HTR-8/SVneo (cell line): ENCODE measurements at regions not wholly inside any gene's neighbourhood (a gene's known extent, or its start where the extent isn't known, plus 50 kb on each side); places are given as distances from the start of the nearest gene placed in this dataset.

Experiments used
- DNase-seq: peaks from one replicate; pipeline ENCODE4 v3.0.0; 2011; ENCODE audit warnings: low spot score, mixed read lengths; ENCODE audit not compliant: insufficient read length
- FAIRE-seq: peaks from 2 replicates; lab custom pipeline; 2011; peaks lifted over from hg19 to GRCh38; lab: Jason Lieb, UNC

DNA sequence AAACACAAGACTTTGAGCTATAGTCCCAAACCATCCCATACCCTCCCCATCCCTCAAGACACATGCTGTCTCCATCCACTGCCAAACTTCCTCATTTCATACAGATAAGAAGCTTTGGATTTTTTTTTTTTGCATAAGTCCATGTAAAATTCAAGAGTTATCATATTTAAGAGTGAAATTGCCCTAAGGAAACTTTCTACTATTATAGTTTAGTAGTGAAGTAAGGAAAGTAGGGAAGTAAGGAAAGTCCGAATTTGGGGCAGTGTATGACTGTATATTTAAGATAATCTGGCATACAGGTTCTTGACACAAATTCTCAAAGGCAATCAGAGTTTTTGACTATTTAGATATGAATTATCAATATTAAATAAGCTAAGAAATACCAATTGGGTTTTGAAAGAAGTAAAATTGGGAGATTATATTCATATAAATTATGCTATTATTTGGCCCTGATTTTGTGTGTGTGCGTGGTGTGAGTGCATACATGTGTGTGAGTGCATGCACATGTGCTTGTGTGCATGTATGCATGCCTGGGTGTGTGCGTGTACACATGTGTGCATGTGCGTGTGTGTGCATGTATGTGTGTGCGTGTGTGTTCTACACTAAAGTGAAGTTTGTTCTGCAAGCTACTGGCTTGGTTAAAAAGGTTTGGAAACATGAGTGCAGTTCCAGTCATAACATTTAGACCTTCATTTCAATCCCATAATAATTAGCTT, 83.6 kb upstream of the MBNL1 start:
- peak; percentile 90 for FAIRE-seq
- DNase-seq, result no peak

- no peak for DNase-seq
Measured at GRCh38 chr3:152185891-152186630, 82.7 kb upstream of the MBNL1 start.

DNA sequence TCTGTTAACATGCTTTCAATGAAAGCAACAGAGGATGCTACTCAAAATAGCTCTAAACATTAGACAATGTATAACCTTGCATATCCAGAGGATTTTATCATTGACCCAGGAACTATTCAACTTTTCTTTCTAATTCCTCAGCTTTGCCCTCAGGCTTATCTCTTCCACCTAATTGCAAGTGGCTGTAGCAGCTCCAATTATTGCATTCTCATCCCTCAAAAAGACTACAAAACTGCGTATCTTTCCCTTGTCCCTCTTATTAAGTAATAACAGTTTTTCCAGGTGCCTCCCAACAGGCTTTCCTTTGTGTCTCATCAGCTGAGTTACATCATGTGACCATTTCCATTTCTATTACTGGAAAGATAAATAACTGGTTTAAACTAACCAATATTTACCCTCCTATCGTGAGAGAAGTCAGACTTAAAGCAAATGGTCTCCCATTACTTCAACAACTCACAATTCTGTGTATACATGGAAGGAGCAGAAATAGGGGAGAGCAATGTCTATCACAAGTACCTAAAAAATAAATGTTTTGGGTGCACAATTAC, 78.0 kb upstream of the MBNL1 start:
- no peak for FAIRE-seq
- no peak for DNase-seq

More at GRCh38 chr3:152185891-152186630, 82.7 kb upstream of the MBNL1 start:
- FAIRE-seq, result no peak

DNA sequence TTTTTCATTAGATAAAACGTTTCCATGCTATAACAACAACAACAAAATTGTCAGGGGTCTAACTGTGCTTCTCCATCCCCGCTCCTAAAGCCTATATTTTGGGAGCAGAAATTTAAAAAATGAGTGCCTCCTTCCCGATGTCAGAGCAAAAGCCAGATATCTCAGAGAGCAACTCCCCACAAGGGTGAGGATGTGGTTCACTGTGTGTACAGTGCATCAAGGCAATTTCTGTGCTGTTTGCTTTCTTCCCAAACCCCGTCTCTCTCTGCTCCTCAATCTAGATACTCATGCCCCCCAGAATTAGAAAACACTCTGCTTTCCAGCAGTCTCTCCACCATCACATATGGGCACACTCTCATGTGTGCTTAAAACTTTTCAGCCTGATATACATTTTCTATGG, 76.7 kb upstream of the MBNL1 start:
- FAIRE-seq, result no peak

GRCh38 chr3:152192936-152193672, 75.6 kb upstream of the MBNL1 start:
- FAIRE-seq (no peak), DNase-seq (no peak)

More for the DNA sequence above, 76.7 kb upstream of the MBNL1 start:
- DNase-seq, result no peak

DNA sequence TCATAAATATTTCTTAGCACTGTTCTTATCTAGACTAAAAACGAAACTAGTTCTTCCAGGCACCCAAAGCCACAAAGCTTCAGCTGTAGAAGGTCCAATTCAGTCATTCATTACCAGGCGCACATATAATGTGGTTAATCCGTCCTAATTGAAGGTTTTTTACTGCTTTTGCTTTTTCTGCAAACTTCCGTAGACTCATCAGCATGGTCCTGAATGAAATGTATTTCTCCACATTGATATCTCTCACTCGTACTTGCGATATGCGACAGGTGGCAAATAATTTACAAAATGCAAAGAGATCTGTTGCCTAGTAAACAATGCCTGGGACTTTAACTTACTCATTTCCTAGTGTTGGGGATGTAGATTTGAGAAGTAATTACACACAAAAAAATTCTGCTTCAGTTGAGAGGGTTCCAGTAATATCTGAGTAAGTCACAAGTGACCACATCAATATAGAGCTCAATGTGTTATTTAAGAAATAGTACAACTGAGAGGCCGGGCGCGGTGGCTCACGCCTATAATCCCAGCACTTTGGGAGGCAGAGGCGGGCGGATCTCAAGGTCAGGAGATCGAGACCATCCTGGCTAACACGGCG, 75.0 kb upstream of the MBNL1 start:
- DNase-seq, result no peak
- FAIRE-seq, result no peak

GRCh38 chr3:152195206-152195605, 73.5 kb upstream of the MBNL1 start:
- DNase-seq (no peak), FAIRE-seq (no peak)

DNA sequence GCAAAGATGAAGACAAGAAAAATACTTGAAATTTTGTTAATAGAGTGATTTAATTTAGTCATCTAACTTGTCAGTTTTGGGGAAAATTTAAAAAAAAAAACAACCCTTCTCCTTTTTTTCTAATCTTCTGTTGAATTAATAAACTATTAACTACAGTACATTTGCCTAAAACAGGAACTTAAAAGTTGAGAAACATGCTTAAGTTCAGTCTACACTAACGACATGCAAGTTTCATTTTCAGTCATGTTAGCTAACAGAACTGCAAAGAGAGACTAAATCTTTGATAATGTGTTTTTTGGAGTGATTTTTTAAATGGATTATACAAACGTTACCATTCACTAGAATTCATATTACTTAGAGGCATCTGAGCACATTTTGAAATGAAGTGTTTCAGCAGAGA, 71.9 kb upstream of the MBNL1 start:
- no peak for FAIRE-seq
- no peak for DNase-seq

DNA sequence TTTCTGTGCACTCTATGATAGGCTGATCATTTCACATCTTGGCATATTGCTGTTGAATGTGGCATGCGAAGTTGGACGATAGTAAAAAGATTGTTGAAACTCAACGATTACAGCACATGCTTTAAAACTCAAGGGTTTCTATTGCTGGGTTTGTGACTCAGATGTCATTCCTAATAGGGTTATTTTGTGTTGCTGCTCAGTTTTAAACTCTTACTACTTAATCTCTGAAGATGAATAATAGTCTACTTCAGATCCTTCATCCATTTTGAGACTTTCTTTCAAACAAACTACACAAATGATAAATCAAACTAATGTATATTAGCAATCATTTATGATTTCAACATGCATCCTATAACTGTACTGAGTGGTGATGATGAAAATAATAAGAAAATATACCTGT, 71.3 kb upstream of the MBNL1 start:
- FAIRE-seq (no peak), DNase-seq (no peak)

GRCh38 chr3:152197937-152198336, 70.8 kb upstream of the MBNL1 start:
- no peak for DNase-seq
- FAIRE-seq, result no peak

- FAIRE-seq (no peak), DNase-seq (no peak)
Measured at GRCh38 chr3:152198665-152199064, 70.1 kb upstream of the MBNL1 start.

DNA sequence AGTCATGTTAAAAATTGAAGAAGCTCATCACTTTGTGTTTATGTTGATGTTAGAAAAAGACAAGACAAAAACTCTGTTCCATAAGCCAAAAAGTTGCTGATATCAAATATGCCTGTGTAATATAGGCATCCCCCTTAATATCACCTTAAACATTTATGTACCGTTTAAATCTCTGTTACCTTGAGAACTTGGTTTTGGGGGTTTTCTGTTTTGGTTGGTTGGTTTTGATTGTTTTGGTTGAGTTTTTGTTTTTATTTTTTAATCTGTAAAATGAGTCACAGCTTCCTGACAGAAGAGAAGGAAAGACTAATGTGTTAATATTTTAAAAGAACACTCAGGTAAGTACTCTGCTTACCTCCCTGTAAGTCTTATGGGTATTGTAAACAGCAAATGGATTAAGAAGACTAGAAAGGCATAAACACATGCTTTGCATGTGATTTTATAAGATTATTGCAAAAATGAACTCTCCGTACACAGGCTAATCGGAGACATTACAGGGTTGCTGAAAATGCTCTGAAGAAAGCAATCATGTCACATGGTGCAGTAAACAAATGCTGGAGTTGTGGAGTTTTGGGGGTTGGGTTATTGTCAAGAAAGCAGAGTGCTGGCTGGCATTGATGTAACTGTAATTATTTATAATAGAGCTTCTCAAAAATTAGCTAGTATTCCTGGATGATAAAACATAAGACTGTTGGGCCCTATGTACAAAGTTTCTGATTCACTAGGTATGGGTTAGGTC, 69.5 kb upstream of the MBNL1 start:
- no peak for DNase-seq

DNA sequence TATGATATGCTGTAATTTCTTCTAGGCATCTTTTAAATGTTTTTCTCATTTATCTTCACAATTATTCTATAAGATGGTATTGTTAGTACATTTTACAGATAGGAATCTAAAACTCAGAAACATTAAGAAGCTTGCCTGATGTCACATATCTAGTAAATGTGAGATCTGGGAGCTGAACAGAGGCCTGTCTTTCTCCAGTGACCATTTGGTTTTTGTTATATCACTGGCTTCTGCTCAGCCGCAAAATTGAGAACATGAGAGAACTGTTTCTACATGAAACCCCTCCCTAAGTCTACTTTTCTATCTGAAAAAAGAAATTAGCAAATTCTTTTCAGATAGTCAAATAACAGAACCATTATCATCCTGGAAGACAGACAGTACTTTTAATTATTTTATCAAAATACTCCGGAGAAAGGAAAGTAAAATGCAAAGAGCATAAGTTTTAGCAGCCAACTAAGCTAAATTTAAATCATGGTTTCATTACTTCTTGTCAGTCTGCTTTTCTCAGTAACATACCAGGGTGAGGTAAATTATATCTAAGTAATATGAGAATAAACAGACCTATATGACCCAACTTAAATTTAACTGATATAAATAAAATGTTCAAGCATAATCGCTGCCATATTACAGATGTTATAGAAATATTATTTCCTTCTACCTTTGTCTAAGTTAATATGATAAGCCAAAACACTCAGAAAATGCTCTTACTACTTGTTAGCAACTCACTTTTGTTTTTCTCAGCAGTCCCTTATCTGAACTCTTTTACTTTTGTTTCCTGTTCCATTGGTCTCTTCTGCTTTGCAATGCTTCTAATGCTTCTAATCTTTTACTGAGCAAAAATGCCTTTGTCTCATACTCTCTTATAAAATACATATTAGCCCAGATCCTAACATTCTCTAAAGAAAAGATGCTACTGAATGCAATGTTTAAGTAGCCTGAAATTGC, 68.0 kb upstream of the MBNL1 start:
- DNase-seq, result no peak
- FAIRE-seq, result no peak

More for the DNA sequence above, 69.5 kb upstream of the MBNL1 start:
- FAIRE-seq, result no peak

DNA sequence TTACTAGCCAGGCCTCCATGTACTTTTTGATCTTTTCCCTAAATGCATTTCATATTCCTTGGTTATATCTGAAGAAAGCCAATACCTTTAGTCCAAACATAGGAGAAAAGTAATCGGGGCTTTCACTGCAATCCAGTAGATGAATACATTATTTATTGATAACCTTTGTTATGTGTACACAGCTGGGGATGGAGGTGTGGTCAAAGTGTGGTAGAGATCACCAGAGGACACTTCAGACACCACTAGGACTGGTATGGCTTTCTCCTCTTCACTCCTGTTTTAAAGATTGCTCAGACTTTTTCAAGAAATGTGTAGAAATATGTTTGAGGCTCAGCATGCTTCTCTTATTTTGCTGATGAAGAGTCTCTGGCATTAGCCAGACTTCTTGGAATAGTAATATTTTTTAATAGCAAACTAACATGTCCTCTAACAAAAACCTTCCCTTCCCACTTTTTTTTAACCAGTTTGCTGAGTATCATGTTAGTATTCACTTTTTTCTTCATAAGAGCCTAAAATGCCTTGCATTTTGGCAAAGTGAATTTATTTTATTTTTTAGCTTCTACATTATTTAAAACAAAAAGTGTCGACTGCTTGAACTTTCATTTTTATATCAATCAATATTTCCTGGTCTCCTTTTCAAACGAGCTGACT, 65.6 kb upstream of the MBNL1 start:
- DNase-seq (no peak), FAIRE-seq (no peak)

GRCh38 chr3:152203652-152204051, 65.1 kb upstream of the MBNL1 start:
- FAIRE-seq (no peak), DNase-seq (no peak)

DNA sequence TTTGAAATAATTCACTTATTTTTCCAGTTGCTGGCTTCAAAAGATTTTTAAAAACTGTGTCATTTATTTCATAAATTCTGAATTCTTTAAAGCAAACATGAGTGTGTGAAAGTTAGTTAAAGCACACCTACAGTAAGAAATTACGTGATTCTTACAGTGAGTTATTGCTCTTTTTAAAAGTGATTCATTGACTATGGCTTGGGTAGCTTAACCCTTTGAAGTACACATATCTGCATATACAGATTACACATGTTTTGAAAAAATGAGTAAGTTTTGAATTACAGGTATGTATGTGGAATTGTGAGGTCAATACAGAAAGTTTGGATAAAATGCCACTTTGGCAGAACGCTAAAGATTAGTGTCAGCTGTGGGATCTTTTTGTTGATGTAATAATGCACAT, 64.5 kb upstream of the MBNL1 start:
- DNase-seq (no peak), FAIRE-seq (no peak)

DNA sequence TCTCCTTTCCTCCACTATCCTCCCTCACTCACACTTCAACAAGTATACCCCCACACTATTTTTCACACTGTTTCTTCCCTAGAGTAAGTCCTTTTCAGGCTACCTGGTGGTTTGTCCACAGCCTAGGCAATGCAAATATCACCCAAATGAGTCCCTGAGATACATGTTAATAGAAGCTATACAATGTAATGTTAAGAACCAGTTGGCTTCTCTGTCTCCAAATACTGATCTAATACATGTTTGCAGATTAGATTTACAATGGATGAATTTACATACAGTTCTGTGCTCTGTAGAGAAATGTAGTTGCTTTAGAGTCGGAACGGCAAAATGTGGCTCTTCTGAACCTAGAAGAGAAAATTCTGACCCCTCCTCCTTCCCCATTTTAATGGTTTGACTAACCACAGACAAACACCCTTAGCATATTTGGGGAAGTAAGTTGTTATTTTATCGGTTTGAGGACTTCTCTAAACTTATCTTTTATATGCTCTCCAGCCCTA, 63.6 kb upstream of the MBNL1 start:
- no peak for DNase-seq
- no peak for FAIRE-seq

- DNase-seq (no peak), FAIRE-seq (no peak)
Measured at GRCh38 chr3:152206243-152206760, 62.4 kb upstream of the MBNL1 start.
